ENCODE measurements at regions not wholly inside any gene's neighbourhood (a gene's known extent, or its start where the extent isn't known, plus 50 kb on each side); places are given as distances from the start of the nearest gene placed in this dataset.

DNA sequence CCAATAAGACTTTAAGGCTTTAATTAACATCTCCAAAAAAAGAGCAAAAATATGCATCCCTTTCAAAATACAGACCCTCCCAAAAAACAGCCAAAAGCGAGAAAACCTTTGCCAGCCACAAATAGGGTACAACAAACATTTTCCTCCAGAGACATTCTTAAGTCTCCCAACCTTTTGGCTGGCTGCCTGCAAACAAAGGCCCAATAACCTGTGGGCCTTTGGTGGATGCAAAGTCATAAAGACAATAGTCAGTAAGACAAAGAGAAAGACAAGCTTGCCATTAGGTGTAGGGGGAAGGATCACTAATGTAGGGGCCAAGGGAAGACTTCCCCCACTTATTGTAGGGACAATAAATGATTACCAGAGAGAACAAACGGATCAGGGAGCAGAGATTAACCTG, 215.5 kb upstream of the ZFP42 start:
- TF ChIP-seq POLR2AphosphoS5 (IDR thresholded peaks at IDR 0.05) = no peak
- TF ChIP-seq, protein P1, sequence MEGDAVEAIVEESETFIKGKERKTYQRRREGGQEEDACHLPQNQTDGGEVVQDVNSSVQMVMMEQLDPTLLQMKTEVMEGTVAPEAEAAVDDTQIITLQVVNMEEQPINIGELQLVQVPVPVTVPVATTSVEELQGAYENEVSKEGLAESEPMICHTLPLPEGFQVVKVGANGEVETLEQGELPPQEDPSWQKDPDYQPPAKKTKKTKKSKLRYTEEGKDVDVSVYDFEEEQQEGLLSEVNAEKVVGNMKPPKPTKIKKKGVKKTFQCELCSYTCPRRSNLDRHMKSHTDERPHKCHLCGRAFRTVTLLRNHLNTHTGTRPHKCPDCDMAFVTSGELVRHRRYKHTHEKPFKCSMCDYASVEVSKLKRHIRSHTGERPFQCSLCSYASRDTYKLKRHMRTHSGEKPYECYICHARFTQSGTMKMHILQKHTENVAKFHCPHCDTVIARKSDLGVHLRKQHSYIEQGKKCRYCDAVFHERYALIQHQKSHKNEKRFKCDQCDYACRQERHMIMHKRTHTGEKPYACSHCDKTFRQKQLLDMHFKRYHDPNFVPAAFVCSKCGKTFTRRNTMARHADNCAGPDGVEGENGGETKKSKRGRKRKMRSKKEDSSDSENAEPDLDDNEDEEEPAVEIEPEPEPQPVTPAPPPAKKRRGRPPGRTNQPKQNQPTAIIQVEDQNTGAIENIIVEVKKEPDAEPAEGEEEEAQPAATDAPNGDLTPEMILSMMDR (IDR thresholded peaks at IDR 0.05) = no peak

Data from gastroesophageal sphincter (tissue), 3 donors.